ENCODE measurements at regions not wholly inside any gene's neighbourhood (a gene's known extent, or its start where the extent isn't known, plus 50 kb on each side); places are given as distances from the start of the nearest gene placed in this dataset.

DNA sequence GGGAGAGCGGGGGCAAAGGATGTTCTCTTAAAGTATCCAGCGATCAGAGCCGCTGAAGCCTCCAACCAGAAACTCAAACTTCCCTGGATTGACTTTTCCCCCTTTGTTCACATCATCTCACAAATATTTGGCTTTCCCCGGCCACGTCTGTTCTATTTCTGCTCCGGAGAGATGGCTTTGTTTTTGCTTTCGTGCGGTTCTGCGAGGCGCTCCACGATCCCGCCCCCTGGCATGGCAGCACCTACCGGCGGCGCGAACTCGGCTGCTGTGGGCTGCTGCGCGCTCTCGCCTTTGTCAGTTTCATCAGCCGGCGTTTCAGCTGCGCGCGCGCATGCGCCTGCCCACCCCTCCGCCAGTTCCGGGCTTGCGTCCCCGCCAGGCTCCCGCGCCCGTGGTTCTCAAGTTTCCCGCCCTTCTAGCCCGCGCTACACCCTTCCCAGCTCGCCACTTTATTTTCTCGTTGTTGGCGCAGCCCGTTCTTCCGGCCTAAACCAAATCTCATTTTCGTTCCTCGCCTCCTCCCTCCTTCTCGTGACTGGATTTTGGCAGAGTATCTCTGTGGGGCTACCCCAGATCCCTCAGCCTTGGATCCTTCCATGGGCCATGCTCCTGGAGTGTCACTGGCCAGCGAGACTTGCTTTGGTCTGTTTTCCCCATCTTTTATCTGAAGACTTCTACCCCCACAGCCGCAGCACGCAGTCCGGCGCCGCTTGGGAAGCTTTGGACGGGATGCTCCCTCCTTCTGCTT is 98.0 kb downstream of the INSIG2 start:
- Mint-ChIP-seq H3K27me3 (no peaks in the 10 kb centered on the region), H3K4me1 (peaks cover 10% of the 10 kb centered on the region), H3K9me3 (peaks cover 4% of the 10 kb centered on the region)

DNA sequence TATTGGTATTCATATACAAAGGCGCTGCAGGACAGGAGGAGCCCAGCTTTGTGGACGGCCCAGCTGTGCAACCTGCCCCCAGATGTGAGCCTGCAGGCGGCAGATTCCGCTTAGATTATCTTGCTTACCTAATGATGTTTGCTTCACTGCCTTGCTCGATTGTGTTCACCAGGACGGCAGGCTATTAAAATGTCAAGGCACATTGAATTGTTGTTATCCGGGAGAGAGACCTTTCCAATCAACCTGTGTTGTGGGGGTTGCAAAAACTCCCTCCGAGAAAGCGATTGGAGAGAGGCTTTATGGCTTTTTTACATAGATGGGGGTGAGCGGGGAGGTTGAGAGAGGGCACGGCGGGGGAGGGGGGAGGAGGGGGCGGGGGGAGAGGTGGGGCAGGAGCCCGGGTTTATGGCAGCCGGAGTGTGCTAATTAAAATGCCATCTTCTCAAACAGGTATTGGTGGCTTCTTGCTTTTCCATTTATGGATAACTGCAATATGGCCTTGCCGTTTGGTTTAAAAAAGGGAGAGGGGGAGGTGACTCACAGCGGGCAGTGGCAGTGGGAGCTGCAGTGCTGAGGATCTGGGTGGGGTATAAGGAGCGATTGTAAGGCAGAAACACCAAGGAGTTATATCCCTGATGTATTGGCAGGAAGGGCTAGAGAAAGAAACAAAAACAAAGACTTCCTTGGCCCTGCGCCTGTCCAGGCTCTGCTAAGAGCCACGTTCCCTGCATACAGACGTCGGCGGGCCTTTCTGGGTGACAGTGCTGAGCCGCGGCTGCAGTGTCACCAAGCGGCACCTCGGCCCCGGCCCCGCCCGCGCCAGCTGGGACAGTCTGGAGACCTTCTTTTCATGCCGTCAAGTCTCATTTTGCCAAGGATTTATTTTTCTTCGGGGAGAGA is 97.2 kb downstream of the INSIG2 start:
- Mint-ChIP-seq H3K4me1 (peaks cover 10% of the 10 kb centered on the region), H3K4me3 (peak overlapping the region; percentile 85), H3K36me3 (ENCODE audit: low read depth) (peaks cover 8% of the 10 kb centered on the region), H3K27me3 (no peaks in the 10 kb centered on the region), H3K9me3 (peaks cover 4% of the 10 kb centered on the region), H3K27ac (peak overlapping the region; percentile 90)
- peak; percentile 88 for ATAC-seq (replicated peaks)

More for the DNA sequence above, 98.0 kb downstream of the INSIG2 start:
- peak; percentile 89 for ATAC-seq (replicated peaks)
- Mint-ChIP-seq H3K36me3 (ENCODE audit: low read depth) (peaks cover 8% of the 10 kb centered on the region), H3K4me3 (peak overlapping the region; percentile 85), H3K27ac (peak overlapping the region; percentile 90)

DNA sequence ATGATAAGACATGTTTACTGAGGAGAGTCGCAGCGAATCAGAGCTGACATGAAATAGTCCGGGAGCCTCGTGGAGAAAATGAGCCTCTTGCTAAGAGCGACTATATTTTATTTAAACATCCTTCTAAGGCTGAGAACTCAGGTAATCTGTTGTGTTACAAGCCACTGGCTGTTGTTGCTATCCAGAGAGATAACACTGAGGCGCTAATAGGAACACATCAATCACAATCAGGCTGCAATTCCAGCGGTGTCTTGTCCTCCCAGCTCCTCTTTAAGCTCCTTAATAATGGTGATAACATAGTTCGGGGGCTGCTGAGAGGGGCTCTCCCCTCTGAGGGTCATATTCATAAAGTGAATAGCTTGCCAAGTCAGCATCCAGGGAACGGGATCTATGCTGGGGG is 95.1 kb downstream of the INSIG2 start:
- H3K27me3 Mint-ChIP-seq = no peaks in the 10 kb centered on the region
- H3K27ac Mint-ChIP-seq = no peak overlapping the region
- H3K4me3 Mint-ChIP-seq = no peak overlapping the region
- ATAC-seq (replicated peaks) = no peak
- H3K36me3 Mint-ChIP-seq (ENCODE audit: low read depth) = peaks cover 8% of the 10 kb centered on the region
- peaks cover 9% of the 10 kb centered on the region for H3K4me1 Mint-ChIP-seq
- H3K9me3 Mint-ChIP-seq = peaks cover 4% of the 10 kb centered on the region

DNA sequence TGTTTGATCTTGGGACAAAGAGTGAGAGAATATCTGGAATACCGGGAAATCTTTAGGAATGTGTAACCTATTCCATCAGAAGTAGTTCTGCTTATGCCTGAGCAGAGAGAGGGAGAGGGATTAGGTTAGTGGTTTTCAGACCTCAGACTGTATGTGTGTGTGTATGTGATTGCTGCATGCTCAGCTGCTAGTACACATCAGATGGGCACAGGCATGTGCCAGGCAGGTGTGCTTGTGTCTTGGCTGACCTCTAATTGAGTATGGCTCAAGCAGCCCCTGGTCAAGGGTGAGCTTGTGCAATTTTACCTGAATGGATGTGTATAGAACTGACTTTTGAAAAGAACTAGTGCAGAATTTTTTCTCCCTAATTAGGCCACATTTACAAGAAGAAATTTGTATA is 91.2 kb downstream of the INSIG2 start:
- Mint-ChIP-seq H3K27ac (no peak overlapping the region), H3K4me3 (no peak overlapping the region), H3K27me3 (peaks cover 6% of the 10 kb centered on the region), H3K9me3 (no peaks in the 10 kb centered on the region), H3K36me3 (ENCODE audit: low read depth) (no peaks in the 10 kb centered on the region), H3K4me1 (peaks cover 11% of the 10 kb centered on the region)
- no peak for ATAC-seq (replicated peaks)

DNA sequence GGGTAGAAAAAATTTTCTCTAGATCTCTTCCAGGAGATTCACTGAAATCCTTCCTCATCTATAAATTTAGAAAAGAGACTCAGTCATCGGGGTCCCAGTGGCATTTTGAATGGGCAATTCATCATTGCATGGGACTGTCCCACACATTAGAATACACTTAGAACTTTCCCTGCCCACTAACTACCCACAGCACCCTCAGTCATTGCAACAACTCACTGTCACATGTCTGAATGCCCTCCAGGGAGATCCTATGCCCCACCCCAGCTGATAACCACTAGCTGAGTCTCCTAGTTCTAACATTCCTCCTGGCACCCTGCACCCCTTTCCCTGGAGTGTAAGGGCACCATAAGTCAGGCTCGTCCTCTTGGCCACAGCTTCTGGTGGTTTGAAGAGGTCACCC is 89.6 kb downstream of the INSIG2 start:
- no peaks in the 10 kb centered on the region for H3K9me3 Mint-ChIP-seq
- peaks cover 11% of the 10 kb centered on the region for H3K4me1 Mint-ChIP-seq
- peak overlapping the region; percentile 53 for H3K4me3 Mint-ChIP-seq
- ATAC-seq (replicated peaks) = peak; percentile 73
- H3K27me3 Mint-ChIP-seq = peaks cover 6% of the 10 kb centered on the region
- peak overlapping the region; percentile 81 for H3K27ac Mint-ChIP-seq
- H3K36me3 Mint-ChIP-seq (ENCODE audit: low read depth) = no peaks in the 10 kb centered on the region

DNA sequence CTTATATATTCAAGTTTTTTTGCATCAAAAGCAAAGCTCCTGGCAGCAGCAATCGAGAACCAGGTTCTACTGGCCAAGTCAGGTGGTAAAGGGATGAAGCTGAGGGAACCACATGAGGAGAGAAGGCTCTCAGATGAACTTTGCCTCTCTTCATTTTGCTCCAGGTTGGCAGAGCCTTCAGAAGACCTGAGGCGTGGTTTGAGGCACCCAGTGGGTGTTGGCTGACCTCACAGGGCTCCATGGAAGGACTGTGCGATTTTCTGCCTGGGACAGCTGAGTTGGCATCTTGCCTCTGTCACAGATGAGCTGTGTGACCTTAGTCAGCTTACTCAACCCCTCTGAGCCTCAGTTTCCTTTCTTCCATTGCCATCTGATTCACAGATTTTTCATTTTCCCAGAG is 89.0 kb downstream of the INSIG2 start:
- peak; percentile 82 for ATAC-seq (replicated peaks)
- Mint-ChIP-seq H3K4me1 (peaks cover 11% of the 10 kb centered on the region), H3K4me3 (peak overlapping the region; percentile 53), H3K27ac (peak overlapping the region; percentile 81), H3K36me3 (ENCODE audit: low read depth) (no peaks in the 10 kb centered on the region), H3K9me3 (no peaks in the 10 kb centered on the region), H3K27me3 (peaks cover 6% of the 10 kb centered on the region)

DNA sequence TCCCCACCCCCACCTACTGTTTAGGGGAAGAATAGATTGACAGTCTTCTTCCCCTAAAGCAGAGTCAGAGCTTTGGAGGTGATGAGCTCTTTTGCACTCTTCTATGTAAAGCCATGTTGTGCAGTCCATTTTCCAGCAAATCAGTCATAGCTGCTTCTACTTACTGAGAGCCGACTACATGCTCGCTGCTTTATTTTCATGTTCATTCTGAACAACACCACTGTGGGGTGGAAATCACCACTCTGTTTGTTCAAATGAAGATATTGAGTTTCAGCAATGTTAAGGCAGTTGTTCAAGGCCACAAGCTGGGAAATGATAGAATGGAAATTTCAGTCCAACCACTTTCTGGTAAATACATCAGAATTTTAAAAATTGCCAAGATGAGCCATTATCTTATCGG is 88.3 kb downstream of the INSIG2 start:
- H3K4me3 Mint-ChIP-seq = peak overlapping the region; percentile 53

DNA sequence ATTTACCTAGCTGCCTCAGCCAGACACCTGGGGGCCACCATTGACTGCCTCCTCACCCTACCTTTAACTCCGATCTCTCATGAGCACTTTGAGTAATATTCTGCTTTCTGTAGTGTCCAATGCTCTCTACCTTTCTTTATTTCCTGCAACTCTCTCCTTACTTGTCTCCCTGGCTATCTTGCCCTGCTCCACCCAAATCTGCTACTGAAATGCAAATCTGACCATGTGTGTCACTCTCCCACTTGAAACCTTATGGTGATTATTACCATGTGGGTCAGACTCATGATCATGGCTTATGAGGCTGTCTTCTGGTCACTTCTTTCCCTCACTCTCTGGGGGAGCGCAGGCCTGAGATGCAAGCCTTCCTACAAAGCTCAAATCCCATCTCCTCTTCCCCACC is 83.3 kb downstream of the INSIG2 start:
- no peak overlapping the region for H3K4me3 Mint-ChIP-seq
- peak; percentile 25 for ATAC-seq (replicated peaks)
- no peaks in the 10 kb centered on the region for H3K36me3 Mint-ChIP-seq (ENCODE audit: low read depth)
- no peak overlapping the region for H3K27ac Mint-ChIP-seq
- H3K9me3 Mint-ChIP-seq = no peaks in the 10 kb centered on the region
- peaks cover 6% of the 10 kb centered on the region for H3K27me3 Mint-ChIP-seq
- H3K4me1 Mint-ChIP-seq = peaks cover 8% of the 10 kb centered on the region

More for the DNA sequence above, 88.3 kb downstream of the INSIG2 start:
- Mint-ChIP-seq H3K27ac (peak overlapping the region; percentile 81), H3K9me3 (no peaks in the 10 kb centered on the region), H3K27me3 (peaks cover 6% of the 10 kb centered on the region), H3K4me1 (peaks cover 11% of the 10 kb centered on the region), H3K36me3 (ENCODE audit: low read depth) (no peaks in the 10 kb centered on the region)
- peak; percentile 69 for ATAC-seq (replicated peaks)

DNA sequence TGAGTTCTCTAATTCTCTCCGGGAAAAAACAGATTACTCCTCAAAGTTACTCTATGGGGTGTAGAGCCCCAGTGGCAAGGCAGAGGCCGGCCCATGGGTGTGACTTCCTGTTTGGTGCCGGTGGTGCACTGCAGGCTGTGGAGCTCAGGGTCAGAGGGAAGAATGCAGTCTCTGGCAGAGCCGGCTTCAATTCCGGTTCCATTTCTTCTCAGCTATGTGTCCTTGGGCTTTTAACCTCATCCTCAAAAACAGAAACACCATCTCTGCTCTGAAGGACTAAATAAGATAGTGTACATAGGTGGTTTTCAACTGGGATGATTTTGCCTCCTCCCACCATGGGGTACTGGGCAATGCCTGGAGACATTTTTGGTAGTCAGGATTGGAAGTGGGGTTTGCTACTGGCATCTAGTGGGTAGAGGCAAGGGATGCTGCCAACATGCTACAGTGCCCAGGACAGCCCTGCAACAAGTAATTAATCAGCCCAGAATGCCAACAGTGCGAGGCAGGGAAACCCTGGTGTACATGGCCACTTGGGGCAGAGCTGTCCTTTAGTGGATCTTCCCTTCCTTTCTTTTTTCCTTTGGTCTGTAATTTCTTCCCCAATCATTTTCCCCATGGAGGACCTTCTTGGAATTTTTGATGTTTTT is 81.2 kb downstream of the INSIG2 start:
- no peak overlapping the region for H3K4me3 Mint-ChIP-seq
- H3K27me3 Mint-ChIP-seq = peaks cover 3% of the 10 kb centered on the region
- peak overlapping the region; percentile 44 for H3K27ac Mint-ChIP-seq
- no peaks in the 10 kb centered on the region for H3K4me1 Mint-ChIP-seq
- peak; percentile 81 for ATAC-seq (replicated peaks)
- H3K9me3 Mint-ChIP-seq = no peaks in the 10 kb centered on the region
- no peaks in the 10 kb centered on the region for H3K36me3 Mint-ChIP-seq (ENCODE audit: low read depth)

DNA sequence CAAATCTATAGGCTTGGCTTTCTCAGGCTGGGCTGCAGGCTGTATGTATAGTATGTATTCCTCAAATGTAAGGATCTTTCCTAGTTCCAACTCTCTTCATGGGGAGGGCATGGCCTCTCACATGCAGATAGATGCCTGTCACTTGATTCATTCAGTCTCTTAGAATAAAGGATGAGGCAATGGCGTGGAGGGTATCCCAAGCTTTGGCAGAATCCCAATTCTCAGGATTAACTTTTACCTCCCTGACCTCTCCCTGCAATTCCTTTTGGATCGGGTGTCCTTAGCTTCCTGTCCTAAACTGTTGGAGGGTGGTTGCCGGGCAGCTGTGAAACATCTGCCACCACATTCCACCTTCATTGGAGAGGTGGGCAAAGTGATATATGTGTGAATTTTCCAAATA is 80.3 kb downstream of the INSIG2 start:
- Mint-ChIP-seq H3K36me3 (ENCODE audit: low read depth) (no peaks in the 10 kb centered on the region), H3K27ac (no peak overlapping the region), H3K4me3 (no peak overlapping the region), H3K27me3 (peaks cover 3% of the 10 kb centered on the region), H3K4me1 (no peaks in the 10 kb centered on the region), H3K9me3 (no peaks in the 10 kb centered on the region)
- ATAC-seq (replicated peaks) = no peak

DNA sequence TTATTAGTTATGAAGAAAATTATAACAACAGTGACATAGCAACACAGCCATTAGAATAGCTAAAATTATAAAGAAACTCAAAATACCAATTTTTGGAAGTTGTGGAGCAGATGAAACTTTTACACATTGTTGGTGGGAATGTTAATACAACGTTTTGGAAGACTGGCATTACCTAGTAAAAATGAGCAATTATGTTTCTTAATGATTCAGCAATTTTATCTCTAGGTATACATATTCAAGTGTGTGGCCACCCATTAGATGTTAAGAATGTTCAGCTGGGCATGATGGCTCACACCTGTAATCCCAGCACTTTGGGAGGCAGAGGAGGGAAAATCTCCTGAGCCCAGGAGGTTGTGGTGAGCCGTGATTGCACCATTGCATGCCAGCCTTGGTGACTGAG is 78.8 kb downstream of the INSIG2 start:
- Mint-ChIP-seq H3K36me3 (ENCODE audit: low read depth) (no peaks in the 10 kb centered on the region), H3K4me3 (no peak overlapping the region), H3K9me3 (no peaks in the 10 kb centered on the region)

DNA sequence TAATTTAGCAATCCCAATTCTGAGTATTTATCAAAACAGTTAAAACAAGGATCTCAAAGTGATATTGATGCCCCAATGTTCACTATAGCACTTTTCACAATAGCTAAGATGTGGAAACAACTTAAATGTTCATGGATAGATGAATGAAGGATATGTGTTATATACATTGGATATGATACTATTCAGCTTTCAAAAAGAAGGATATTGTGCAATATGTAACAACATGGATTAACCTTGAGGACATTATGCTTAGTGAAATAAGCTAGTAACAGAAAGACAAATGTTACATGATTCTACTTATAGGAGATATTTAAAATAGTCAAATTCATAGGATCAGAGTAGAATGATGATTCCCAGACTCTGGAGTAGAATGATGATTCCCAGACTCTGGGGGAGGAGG is 78.0 kb downstream of the INSIG2 start:
- H3K4me1 Mint-ChIP-seq = no peaks in the 10 kb centered on the region
- H3K27me3 Mint-ChIP-seq = peaks cover 7% of the 10 kb centered on the region
- no peaks in the 10 kb centered on the region for H3K36me3 Mint-ChIP-seq (ENCODE audit: low read depth)
- no peak for ATAC-seq (replicated peaks)
- H3K9me3 Mint-ChIP-seq = no peaks in the 10 kb centered on the region
- H3K27ac Mint-ChIP-seq = no peak overlapping the region
- no peak overlapping the region for H3K4me3 Mint-ChIP-seq

More for the DNA sequence above, 78.8 kb downstream of the INSIG2 start:
- H3K27me3 Mint-ChIP-seq = peaks cover 7% of the 10 kb centered on the region
- H3K27ac Mint-ChIP-seq = no peak overlapping the region
- no peak for ATAC-seq (replicated peaks)
- no peaks in the 10 kb centered on the region for H3K4me1 Mint-ChIP-seq

DNA sequence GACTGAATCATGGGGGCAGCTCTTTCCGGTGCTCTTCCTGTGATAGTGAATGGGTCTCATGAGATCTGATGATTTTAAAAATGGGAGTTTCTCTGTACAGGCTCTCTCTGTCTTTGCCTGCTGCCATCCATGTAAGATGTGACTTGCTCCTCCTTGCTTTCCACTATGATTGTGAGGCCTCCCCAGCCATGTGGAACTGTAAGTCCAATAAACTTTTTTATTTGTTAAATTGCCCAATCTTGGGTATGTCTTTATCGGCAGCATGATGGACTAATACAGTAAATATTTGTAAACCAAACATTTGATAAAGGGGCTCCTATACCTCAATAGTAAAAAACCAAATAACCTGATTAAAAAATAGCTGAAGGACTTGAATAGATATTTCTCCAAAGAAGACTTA is 77.3 kb downstream of the INSIG2 start:
- no peak for ATAC-seq (replicated peaks)
- Mint-ChIP-seq H3K4me3 (no peak overlapping the region), H3K9me3 (no peaks in the 10 kb centered on the region), H3K27ac (peak overlapping the region; percentile 63), H3K36me3 (ENCODE audit: low read depth) (no peaks in the 10 kb centered on the region), H3K4me1 (no peaks in the 10 kb centered on the region), H3K27me3 (peaks cover 10% of the 10 kb centered on the region)
